Smooth muscle cell (in vitro differentiated cells): ENCODE measurements at regions not wholly inside any gene's neighbourhood (a gene's known extent, or its start where the extent isn't known, plus 50 kb on each side); places are given as distances from the start of the nearest gene placed in this dataset.

ENCODE experiments used
- DNase-seq: peaks from one replicate; lab custom pipeline; 2025; ENCODE audit not compliant: unreplicated experiment; lab: John Stamatoyannopoulos, UW
- H2AFZ ChIP-seq: fragments of 200-600 bp; sonication (generic); 2 replicates; pipeline ENCODE4 v1.6.0; 2016; ENCODE audit warnings: antibody characterized with exemption, low read depth, mild to moderate bottlenecking
- H3F3A ChIP-seq: fragments of 200-600 bp; sonication (generic); 2 replicates; pipeline ENCODE4 v1.6.0; 2017; ENCODE audit warnings: antibody characterized with exemption, low read depth
- H3K27ac ChIP-seq: fragments of 200-600 bp; sonication (generic); 2 replicates; pipeline ENCODE4 v1.5.1; 2016; ENCODE audit warnings: low read depth, mild to moderate bottlenecking
- H3K27me3 ChIP-seq: fragments of 200-600 bp; sonication (generic); 2 replicates; pipeline ENCODE4 v1.6.1; 2016; ENCODE audit warnings: low read depth, mild to moderate bottlenecking
- H3K36me3 ChIP-seq: fragments of 200-600 bp; sonication (generic); 2 replicates; pipeline ENCODE4 v1.5.1; 2016; ENCODE audit warnings: low read depth
- H3K4me1 ChIP-seq: fragments of 200-600 bp; sonication (generic); 2 replicates; pipeline ENCODE4 v1.5.1; 2016; ENCODE audit warnings: low read depth
- H3K4me2 ChIP-seq: fragments of 200-600 bp; sonication (generic); 2 replicates; pipeline ENCODE4 v1.6.0; 2016; ENCODE audit warnings: mild to moderate bottlenecking
- H3K4me3 ChIP-seq: fragments of 200-600 bp; sonication (generic); 2 replicates; pipeline ENCODE4 v1.5.1; 2016; ENCODE audit warnings: mild to moderate bottlenecking
- H3K79me2 ChIP-seq: fragments of 200-600 bp; sonication (generic); 2 replicates; pipeline ENCODE4 v1.6.0; 2016; ENCODE audit warnings: low read depth, mild to moderate bottlenecking
- H3K9ac ChIP-seq: fragments of 200-600 bp; sonication (generic); 2 replicates; pipeline ENCODE4 v1.6.0; 2016; ENCODE audit warnings: low read depth
- H3K9me3 ChIP-seq: fragments of 200-600 bp; sonication (generic); replicated peaks from 2 replicates; pipeline ENCODE4 v1.5.1; 2016; ENCODE audit warnings: low read depth
- H4K20me1 ChIP-seq: fragments of 200-600 bp; sonication (generic); 2 replicates; pipeline ENCODE4 v1.6.0; 2016; ENCODE audit warnings: low read depth
- CTCF ChIP-seq: fragments of 200-600 bp; sonication (generic); IDR thresholded peaks from 2 replicates; pipeline ENCODE4 v1.5.1; 2017; ENCODE audit warnings: borderline replicate concordance, mild to moderate bottlenecking, antibody characterized with exemption; ENCODE audit not compliant: insufficient read depth, poor library complexity, severe bottlenecking
- WGBS: methylation state at CpG from one replicate; pipeline ENCODE4 v1.1.7; 2016; ENCODE audit warnings: low lambda C conversion rate; 5-methylcytosine and 5-hydroxymethylcytosine counted together

DNA sequence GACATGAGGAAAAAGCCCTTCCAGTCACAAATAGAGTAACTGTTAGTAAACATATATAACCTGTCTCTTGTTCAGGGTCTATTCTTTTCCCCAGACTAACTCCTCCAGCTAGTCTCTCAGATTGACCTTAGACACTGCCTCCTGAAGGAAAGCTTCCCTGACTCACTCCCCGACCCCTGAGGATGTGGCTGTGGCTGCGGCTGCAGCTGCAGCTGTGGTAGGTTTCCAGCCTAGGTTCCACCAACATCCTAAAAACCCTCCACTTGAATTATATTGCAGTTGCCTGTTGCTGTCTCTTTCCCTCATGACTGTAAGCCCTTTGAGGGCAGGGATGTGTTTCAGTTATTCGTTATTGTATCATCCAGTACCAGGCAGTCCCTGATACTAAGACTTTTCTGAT is 132.9 kb upstream of the C1orf21 start:
- Histone ChIP-seq H3K4me3 (no peak overlapping the region), H3K9me3 (no peaks in the 10 kb centered on the region), H4K20me1 (no peaks in the 10 kb centered on the region), H3K36me3 (no peaks in the 10 kb centered on the region), H3K27ac (no peak overlapping the region), H3K27me3 (no peaks in the 10 kb centered on the region), H3F3A (no peaks in the 10 kb centered on the region), H3K79me2 (no peaks in the 10 kb centered on the region), H3K9ac (no peak overlapping the region), H3K4me2 (no peak overlapping the region), H3K4me1 (peaks cover 4% of the 10 kb centered on the region), H2AFZ (no peak overlapping the region)
- TF ChIP-seq CTCF, result no peak
- DNase-seq, result no peak
- WGBS, result 90% methylated on average over 3 of the region's 3 CpGs

DNA sequence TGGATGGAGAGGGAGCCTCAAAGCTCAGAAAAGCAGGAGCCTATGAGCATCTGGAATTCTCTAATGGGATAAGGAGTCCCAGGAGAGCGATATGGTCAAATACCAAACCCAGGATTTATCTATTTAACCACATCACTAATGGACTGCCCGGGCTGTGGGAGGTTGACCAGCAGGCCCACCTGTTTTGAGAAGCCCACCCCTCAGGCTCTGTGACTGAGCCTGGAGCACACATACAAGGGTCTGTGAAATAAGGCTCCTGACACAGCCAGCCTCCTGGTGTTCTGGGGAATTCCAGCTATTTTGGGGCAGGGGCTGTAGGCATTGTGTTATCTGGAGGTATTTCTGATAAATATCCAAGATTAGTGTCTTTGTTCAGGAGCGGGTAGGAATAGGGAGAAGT is 132.0 kb upstream of the C1orf21 start:
- Histone ChIP-seq H3K27me3 (no peaks in the 10 kb centered on the region), H3F3A (no peaks in the 10 kb centered on the region), H3K27ac (no peak overlapping the region), H3K4me3 (no peak overlapping the region), H2AFZ (no peak overlapping the region), H3K4me2 (no peak overlapping the region), H4K20me1 (no peaks in the 10 kb centered on the region), H3K9me3 (no peaks in the 10 kb centered on the region), H3K4me1 (no peaks in the 10 kb centered on the region), H3K36me3 (no peaks in the 10 kb centered on the region), H3K79me2 (no peaks in the 10 kb centered on the region), H3K9ac (no peak overlapping the region)
- TF ChIP-seq CTCF, result no peak
- WGBS, result 79% methylated on average over 3 of the region's 3 CpGs
- no peak for DNase-seq

DNA sequence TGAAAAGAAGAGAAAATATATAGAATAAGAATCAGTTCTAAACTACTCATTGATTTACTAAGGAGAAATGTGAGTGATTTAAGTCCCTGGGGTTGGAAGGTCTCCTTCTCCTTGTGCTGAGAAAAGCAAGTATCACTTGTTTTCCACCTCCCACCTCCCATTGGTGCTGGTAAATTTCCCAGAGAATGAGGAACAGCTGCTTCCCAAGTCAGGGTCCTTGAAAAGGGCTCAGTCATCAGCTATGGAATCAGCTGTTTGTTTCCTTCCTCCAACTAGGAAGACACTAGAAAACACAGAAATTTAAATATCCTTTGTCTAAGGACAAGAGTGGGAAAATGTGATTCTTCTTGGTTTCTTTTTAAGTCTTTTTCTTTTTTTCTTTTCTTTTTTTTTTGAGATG is 131.3 kb upstream of the C1orf21 start:
- no peaks in the 10 kb centered on the region for H3K79me2 ChIP-seq
- TF ChIP-seq CTCF, result no peak
- no peak overlapping the region for H3K4me3 ChIP-seq
- no peaks in the 10 kb centered on the region for H3K4me1 ChIP-seq
- H3K4me2 ChIP-seq, result no peak overlapping the region
- DNase-seq, result no peak
- no peaks in the 10 kb centered on the region for H3K9me3 ChIP-seq
- H3K9ac ChIP-seq, result no peak overlapping the region
- H3K27ac ChIP-seq, result no peak overlapping the region
- no peaks in the 10 kb centered on the region for H4K20me1 ChIP-seq
- H2AFZ ChIP-seq, result no peak overlapping the region
- H3K36me3 ChIP-seq, result no peaks in the 10 kb centered on the region
- H3K27me3 ChIP-seq, result no peaks in the 10 kb centered on the region
- H3F3A ChIP-seq, result no peaks in the 10 kb centered on the region

DNA sequence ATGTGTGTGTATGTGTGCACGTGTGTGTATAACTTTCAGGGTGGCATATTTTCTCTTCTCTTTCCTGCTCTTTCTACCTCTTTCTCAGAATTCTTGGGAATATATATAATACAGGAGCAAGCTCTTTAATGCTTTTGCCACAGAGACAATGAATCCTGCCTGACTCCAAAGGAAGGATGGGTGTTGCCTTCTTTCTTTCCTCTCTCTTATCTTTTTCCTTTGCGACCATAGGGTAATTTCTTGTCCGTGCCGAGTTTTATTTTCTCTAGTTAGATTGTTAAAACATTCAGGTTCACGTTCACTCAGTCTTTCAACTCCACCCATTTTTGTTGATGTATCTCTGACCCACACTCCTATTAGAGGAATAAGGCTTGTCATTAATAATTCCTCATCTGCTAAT is 129.0 kb upstream of the C1orf21 start:
- Histone ChIP-seq H2AFZ (no peak overlapping the region), H3K4me2 (no peak overlapping the region), H3K9me3 (no peaks in the 10 kb centered on the region), H3K4me3 (no peak overlapping the region), H3K27me3 (no peaks in the 10 kb centered on the region), H3F3A (no peaks in the 10 kb centered on the region), H3K27ac (no peak overlapping the region), H4K20me1 (no peaks in the 10 kb centered on the region), H3K9ac (no peak overlapping the region), H3K4me1 (no peaks in the 10 kb centered on the region), H3K36me3 (no peaks in the 10 kb centered on the region), H3K79me2 (no peaks in the 10 kb centered on the region)
- TF ChIP-seq CTCF, result no peak
- DNase-seq, result no peak
- 86% methylated on average over 5 of the region's 5 CpGs for WGBS
